NB4 (cell line): ENCODE measurements at regions not wholly inside any gene's neighbourhood (a gene's known extent, or its start where the extent isn't known, plus 50 kb on each side); places are given as distances from the start of the nearest gene placed in this dataset.
"Not testable (repeated sequence)": the region's sequence is repeated elsewhere in the genome, so short reads cannot be mapped to it uniquely, and the experiment has no call there.

Experiments
- MAX ChIP-seq: IDR thresholded peaks from 2 replicates; pipeline ENCODE4 v1.6.1; 2011; ENCODE audit warnings: low read depth, low read length
- MYC ChIP-seq: IDR thresholded peaks from 2 replicates; pipeline ENCODE4 v1.6.1; 2011; ENCODE audit warnings: low read depth, low read length
- TF ChIP-seq, protein P1 (sequence below): IDR thresholded peaks from one replicate; pipeline ENCODE4 v1.5.1; 2012; ENCODE audit warnings: low read depth, low read length

- TF ChIP-seq, protein P1, sequence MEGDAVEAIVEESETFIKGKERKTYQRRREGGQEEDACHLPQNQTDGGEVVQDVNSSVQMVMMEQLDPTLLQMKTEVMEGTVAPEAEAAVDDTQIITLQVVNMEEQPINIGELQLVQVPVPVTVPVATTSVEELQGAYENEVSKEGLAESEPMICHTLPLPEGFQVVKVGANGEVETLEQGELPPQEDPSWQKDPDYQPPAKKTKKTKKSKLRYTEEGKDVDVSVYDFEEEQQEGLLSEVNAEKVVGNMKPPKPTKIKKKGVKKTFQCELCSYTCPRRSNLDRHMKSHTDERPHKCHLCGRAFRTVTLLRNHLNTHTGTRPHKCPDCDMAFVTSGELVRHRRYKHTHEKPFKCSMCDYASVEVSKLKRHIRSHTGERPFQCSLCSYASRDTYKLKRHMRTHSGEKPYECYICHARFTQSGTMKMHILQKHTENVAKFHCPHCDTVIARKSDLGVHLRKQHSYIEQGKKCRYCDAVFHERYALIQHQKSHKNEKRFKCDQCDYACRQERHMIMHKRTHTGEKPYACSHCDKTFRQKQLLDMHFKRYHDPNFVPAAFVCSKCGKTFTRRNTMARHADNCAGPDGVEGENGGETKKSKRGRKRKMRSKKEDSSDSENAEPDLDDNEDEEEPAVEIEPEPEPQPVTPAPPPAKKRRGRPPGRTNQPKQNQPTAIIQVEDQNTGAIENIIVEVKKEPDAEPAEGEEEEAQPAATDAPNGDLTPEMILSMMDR: not testable (repeated sequence)
- not testable (repeated sequence) for TF ChIP-seq MYC, MAX
Measured at GRCh38 chr15:22579213-22579612, 120.5 kb downstream of the GOLGA6L22 start.
